Fibroblast of lung (primary cell): ENCODE measurements at regions not wholly inside any gene's neighbourhood (a gene's known extent, or its start where the extent isn't known, plus 50 kb on each side); places are given as distances from the start of the nearest gene placed in this dataset.

Source experiments
- DNase-seq, 2 donors: peaks; one replicate each; pipeline versions ENCODE4 v3.0.0 to v3.0.0-alpha.2; 2010; ENCODE audit warnings: low read depth in 2 of 2
- H2AFZ ChIP-seq: 2 replicates; pipeline ENCODE4 v1.5.1; 2012; ENCODE audit warnings: low read length, control low read depth, inconsistent platforms
- H3K27ac ChIP-seq: 2 replicates; pipeline ENCODE4 v1.5.1; 2011; ENCODE audit warnings: low read length, control low read depth; ENCODE audit not compliant: insufficient read depth
- H3K27me3 ChIP-seq: 2 replicates; pipeline ENCODE4 v1.5.1; 2011; ENCODE audit warnings: mild to moderate bottlenecking, low read length; ENCODE audit not compliant: control insufficient read depth, insufficient read depth
- H3K36me3 ChIP-seq: 2 replicates; pipeline ENCODE4 v1.5.1; 2011; ENCODE audit warnings: low read length; ENCODE audit not compliant: control insufficient read depth, insufficient read depth
- H3K4me1 ChIP-seq: 2 replicates; pipeline ENCODE4 v1.5.1; 2011; ENCODE audit warnings: low read length; ENCODE audit not compliant: control insufficient read depth, insufficient read depth; ENCODE audit errors: extremely low read depth
- H3K4me2 ChIP-seq: 2 replicates; pipeline ENCODE4 v1.5.1; 2011; ENCODE audit warnings: low read length, control low read depth; ENCODE audit not compliant: insufficient read depth; ENCODE audit errors: extremely low read depth
- H3K4me3 ChIP-seq, 4 experiments: fragments of 200-600 bp in 1 of 4; sonication (generic) in 1 of 4; replicated peaks in 1 of 4; 2 replicates each; pipeline ENCODE4 v1.5.1; 2011 to 2016; ENCODE audit warnings: low read length in 4 of 4, low read depth in 3 of 4, mild to moderate bottlenecking in 3 of 4, control low read depth in 2 of 4, inconsistent platforms in 1 of 4, mixed read lengths in 1 of 4; ENCODE audit not compliant: insufficient read depth in 1 of 4; ENCODE audit errors: control extremely low read depth in 1 of 4
- H3K79me2 ChIP-seq: 2 replicates; pipeline ENCODE4 v1.5.1; 2012; ENCODE audit warnings: mild to moderate bottlenecking, low read length, inconsistent platforms; ENCODE audit not compliant: control insufficient read depth, insufficient read depth
- H3K9ac ChIP-seq: 2 replicates; pipeline ENCODE4 v1.5.1; 2011; ENCODE audit warnings: mild to moderate bottlenecking, low read length, control low read depth; ENCODE audit not compliant: insufficient read depth
- H3K9me3 ChIP-seq: 2 replicates; pipeline ENCODE4 v1.5.1; 2012; ENCODE audit warnings: low read depth, low read length; ENCODE audit not compliant: control insufficient read depth, insufficient read depth
- H4K20me1 ChIP-seq: 2 replicates; pipeline ENCODE4 v1.5.1; 2011; ENCODE audit warnings: low read length; ENCODE audit not compliant: control insufficient read depth, insufficient read depth; ENCODE audit errors: extremely low read depth
- CTCF ChIP-seq, 2 donors: IDR thresholded peaks in 1 of 2; conservative IDR thresholded peaks in 1 of 2; 1 replicate in 1 of 2; 2 replicates in 1 of 2; pipeline ENCODE4 v1.5.1; 2011 to 2012; ENCODE audit warnings: low read length in 2 of 2, control low read depth in 1 of 2, inconsistent platforms in 1 of 2, low read depth in 1 of 2, mild to moderate bottlenecking in 1 of 2
- EZH2 ChIP-seq: IDR thresholded peaks from 2 replicates; pipeline ENCODE4 v1.5.1; 2012; ENCODE audit warnings: low read length, control low read depth, mild to moderate bottlenecking; ENCODE audit errors: missing control alignments

GRCh38 chr2:119062179-119062578 is 96.4 kb downstream of the C1QL2 start:
- no peaks in the 10 kb centered on the region for H3K27me3 ChIP-seq
- no peaks in the 10 kb centered on the region for H3K9me3 ChIP-seq
- H3K79me2 ChIP-seq, result no peaks in the 10 kb centered on the region
- H3K4me2 ChIP-seq, result no peak overlapping the region
- no peak overlapping the region for H3K27ac ChIP-seq
- no peaks in the 10 kb centered on the region for H4K20me1 ChIP-seq
- DNase-seq, result no peak
- H2AFZ ChIP-seq, result no peak overlapping the region
- H3K36me3 ChIP-seq, result no peaks in the 10 kb centered on the region
- H3K4me1 ChIP-seq, result no peaks in the 10 kb centered on the region
- H3K4me3 ChIP-seq, result no peak overlapping the region
- H3K9ac ChIP-seq, result no peak overlapping the region
- TF ChIP-seq EZH2, result no peak
- no peak for TF ChIP-seq CTCF (conservative IDR thresholded peaks at IDR 0.05 in 1 of 2, IDR thresholded peaks at IDR 0.05 in 1 of 2; ENCODE audit: low read depth in 1 of 2, low read length in 2 of 2)

- Histone ChIP-seq H3K9me3 (no peaks in the 10 kb centered on the region), H3K4me2 (no peak overlapping the region), H3K4me1 (no peaks in the 10 kb centered on the region), H3K79me2 (no peaks in the 10 kb centered on the region), H3K27me3 (no peaks in the 10 kb centered on the region), H3K4me3 (no peak overlapping the region), H4K20me1 (no peaks in the 10 kb centered on the region), H3K36me3 (no peaks in the 10 kb centered on the region), H3K27ac (no peak overlapping the region), H3K9ac (no peak overlapping the region), H2AFZ (no peak overlapping the region)
- TF ChIP-seq EZH2, result no peak
- TF ChIP-seq CTCF (conservative IDR thresholded peaks at IDR 0.05 in 1 of 2, IDR thresholded peaks at IDR 0.05 in 1 of 2; ENCODE audit: low read depth in 1 of 2, low read length in 2 of 2), result no peak
- DNase-seq, result no peak
Observed at GRCh38 chr2:119059940-119060339, 98.6 kb downstream of the C1QL2 start.

- Histone ChIP-seq H3K9ac (no peak overlapping the region), H3K4me1 (no peaks in the 10 kb centered on the region), H3K79me2 (no peaks in the 10 kb centered on the region), H2AFZ (no peak overlapping the region), H3K36me3 (no peaks in the 10 kb centered on the region), H3K27me3 (no peaks in the 10 kb centered on the region), H3K4me2 (no peak overlapping the region), H3K4me3 (no peak overlapping the region), H3K27ac (no peak overlapping the region), H3K9me3 (no peaks in the 10 kb centered on the region), H4K20me1 (no peaks in the 10 kb centered on the region)
- TF ChIP-seq CTCF (conservative IDR thresholded peaks at IDR 0.05 in 1 of 2, IDR thresholded peaks at IDR 0.05 in 1 of 2; ENCODE audit: low read depth in 1 of 2, low read length in 2 of 2), result no peak
- no peak for TF ChIP-seq EZH2
- no peak for DNase-seq
Observed at GRCh38 chr2:119059287-119059686, 99.3 kb downstream of the C1QL2 start.
